H9 (cell line): ENCODE measurements at regions not wholly inside any gene's neighbourhood (a gene's known extent, or its start where the extent isn't known, plus 50 kb on each side); places are given as distances from the start of the nearest gene placed in this dataset.

Experiments used
- DNase-seq: peaks from one replicate; pipeline ENCODE4 v3.0.0-alpha.2; 2017
- H2AFZ ChIP-seq: one replicate; pipeline ENCODE4 v1.6.1; 2013; ENCODE audit warnings: mild to moderate bottlenecking, low read length, control low read depth, moderate library complexity
- H2AK5ac ChIP-seq: 2 replicates; pipeline ENCODE4 v1.6.1; 2013; ENCODE audit warnings: low read length, control low read depth, mixed read lengths; ENCODE audit not compliant: insufficient read length
- H2BK120ac ChIP-seq: one replicate; pipeline ENCODE4 v1.6.1; 2013; ENCODE audit warnings: low read depth, mild to moderate bottlenecking, low read length, control low read depth, inconsistent platforms; ENCODE audit not compliant: poor library complexity, severe bottlenecking
- H2BK12ac ChIP-seq: 2 replicates; pipeline ENCODE4 v1.6.1; 2013; ENCODE audit warnings: low read length, control low read depth, mixed read lengths, low read depth; ENCODE audit not compliant: insufficient read length
- H2BK15ac ChIP-seq: 2 replicates; pipeline ENCODE4 v1.6.1; 2013; ENCODE audit warnings: low read depth, low read length, control low read depth
- H2BK20ac ChIP-seq: one replicate; pipeline ENCODE4 v1.6.1; 2013; ENCODE audit warnings: low read depth, mild to moderate bottlenecking, low read length, control low read depth, inconsistent platforms; ENCODE audit not compliant: poor library complexity, severe bottlenecking
- H2BK5ac ChIP-seq: 2 replicates; pipeline ENCODE4 v1.6.1; 2013; ENCODE audit warnings: low read length, control low read depth, mixed read lengths; ENCODE audit not compliant: insufficient read length
- H3K14ac ChIP-seq: 2 replicates; pipeline ENCODE4 v1.6.1; 2013; ENCODE audit warnings: low read length, control low read depth; ENCODE audit not compliant: insufficient read depth
- H3K18ac ChIP-seq: 2 replicates; pipeline ENCODE4 v1.6.1; 2013; ENCODE audit warnings: low read depth, mild to moderate bottlenecking, mixed read lengths, low read length, control low read depth; ENCODE audit not compliant: insufficient read length
- H3K23ac ChIP-seq: 2 replicates; pipeline ENCODE4 v1.6.1; 2013; ENCODE audit warnings: low read length, control low read depth, mixed read lengths, low read depth; ENCODE audit not compliant: insufficient read length
- H3K23me2 ChIP-seq: 2 replicates; pipeline ENCODE4 v1.6.1; 2013; ENCODE audit warnings: low read depth, mild to moderate bottlenecking, mixed read lengths, low read length, control low read depth; ENCODE audit not compliant: insufficient read length, poor library complexity, severe bottlenecking
- H3K27ac ChIP-seq: 2 replicates; pipeline ENCODE4 v1.5.1; 2013; ENCODE audit warnings: low read length, control low read depth, mixed read lengths, low read depth; ENCODE audit not compliant: insufficient read length
- H3K27me3 ChIP-seq: 2 replicates; pipeline ENCODE4 v1.6.1; 2013; ENCODE audit warnings: low read length, control low read depth, inconsistent platforms; ENCODE audit not compliant: insufficient read depth
- H3K4ac ChIP-seq: 2 replicates; pipeline ENCODE4 v1.6.1; 2013; ENCODE audit warnings: low read depth, mild to moderate bottlenecking, control low read depth, inconsistent platforms, low read length, moderate library complexity
- H3K4me1 ChIP-seq: 2 replicates; pipeline ENCODE4 v1.6.1; 2013; ENCODE audit warnings: low read length, control low read depth, inconsistent platforms; ENCODE audit not compliant: insufficient read depth
- H3K4me2 ChIP-seq: 2 replicates; pipeline ENCODE4 v1.6.1; 2013; ENCODE audit warnings: low read length, control low read depth, mixed read lengths; ENCODE audit not compliant: insufficient read length, insufficient read depth
- H3K56ac ChIP-seq: 2 replicates; pipeline ENCODE4 v1.6.1; 2013; ENCODE audit warnings: low read depth, mild to moderate bottlenecking, mixed read lengths, low read length, control low read depth; ENCODE audit not compliant: insufficient read length
- H3K79me1 ChIP-seq: 2 replicates; pipeline ENCODE4 v1.6.1; 2013; ENCODE audit warnings: low read depth, mild to moderate bottlenecking, moderate library complexity, low read length, control low read depth, inconsistent platforms; ENCODE audit not compliant: insufficient read depth, poor library complexity, severe bottlenecking
- H3K79me2 ChIP-seq: 2 replicates; pipeline ENCODE4 v1.6.1; 2013; ENCODE audit warnings: low read length, control low read depth, inconsistent platforms; ENCODE audit not compliant: insufficient read depth
- H3K9ac ChIP-seq: 2 replicates; pipeline ENCODE4 v1.6.1; 2013; ENCODE audit warnings: low read length, control low read depth, mixed read lengths; ENCODE audit not compliant: insufficient read length; ENCODE audit errors: extremely low read depth
- H3K9me3 ChIP-seq: one replicate; pipeline ENCODE4 v1.6.1; 2013; ENCODE audit warnings: low read depth, low read length, inconsistent platforms; ENCODE audit not compliant: control insufficient read depth
- H3T11ph ChIP-seq: one replicate; pipeline ENCODE4 v1.6.1; 2013; ENCODE audit warnings: mild to moderate bottlenecking, low read length, control low read depth, inconsistent platforms
- H4K20me1 ChIP-seq: one replicate; pipeline ENCODE4 v1.6.1; 2013; ENCODE audit not compliant: control insufficient read depth, insufficient read length, insufficient read depth
- H4K5ac ChIP-seq: 2 replicates; pipeline ENCODE4 v1.6.1; 2013; ENCODE audit warnings: low read depth, mild to moderate bottlenecking, mixed read lengths, low read length, control low read depth; ENCODE audit not compliant: insufficient read length
- H4K8ac ChIP-seq: replicated peaks from 2 replicates; pipeline ENCODE4 v1.6.1; 2013; ENCODE audit warnings: low read length, control low read depth, mixed read lengths, low read depth; ENCODE audit not compliant: insufficient read length
- H4K91ac ChIP-seq: 2 replicates; pipeline ENCODE4 v1.6.1; 2013; ENCODE audit warnings: low read depth, mild to moderate bottlenecking, moderate library complexity, mixed read lengths, low read length, control low read depth; ENCODE audit not compliant: insufficient read length
- H3K27ac Mint-ChIP-seq, 3 experiments: 2 replicates in 2 of 3; 3 replicates in 1 of 3; pipeline ENCODE4 v1.8.0; 2020 to 2021; ENCODE audit warnings: mixed read lengths in 3 of 3, mild to moderate bottlenecking in 1 of 3, moderate library complexity in 1 of 3
- H3K27me3 Mint-ChIP-seq: 2 replicates; pipeline ENCODE4 v1.8.0; 2021; ENCODE audit warnings: low read depth, mild to moderate bottlenecking, moderate library complexity, mixed read lengths
- H3K36me3 Mint-ChIP-seq, 3 experiments: 2 replicates in 2 of 3; 3 replicates in 1 of 3; pipeline ENCODE4 v1.8.0; 2020 to 2021; ENCODE audit warnings: low read depth in 3 of 3, mixed read lengths in 3 of 3; ENCODE audit not compliant: insufficient read depth in 1 of 3
- H3K4me1 Mint-ChIP-seq, 2 experiments: 2 replicates each; pipeline ENCODE4 v1.8.0; 2020; ENCODE audit warnings: mixed read lengths in 2 of 2
- H3K4me3 Mint-ChIP-seq, 2 experiments: 2 replicates in 1 of 2; 3 replicates in 1 of 2; pipeline ENCODE4 v1.8.0; 2020 to 2021; ENCODE audit warnings: mild to moderate bottlenecking in 2 of 2, mixed read lengths in 2 of 2, moderate library complexity in 1 of 2
- H3K9me3 Mint-ChIP-seq, 2 experiments: 2 replicates in 1 of 2; 3 replicates in 1 of 2; pipeline ENCODE4 v1.8.0; 2020; ENCODE audit warnings: mild to moderate bottlenecking in 2 of 2, mixed read lengths in 2 of 2, moderate library complexity in 1 of 2
- CTCF ChIP-seq: fragments of 200-600 bp; sonication (generic); conservative IDR thresholded peaks from 3 replicates; pipeline ENCODE4 v1.8.0; 2021; ENCODE audit warnings: antibody characterized with exemption, mild to moderate bottlenecking
- WGBS: extraction: QIAGEN DNeasy Blood & Tissue Kit; methylation state at CpG from one replicate; pipeline ENCODE4 v1.1.7; 2013; ENCODE audit warnings: missing lambda C conversion rate, low lambda C conversion rate, mixed read lengths; ENCODE audit not compliant: insufficient read length; ENCODE audit errors: extremely low coverage; 5-methylcytosine and 5-hydroxymethylcytosine counted together

DNA sequence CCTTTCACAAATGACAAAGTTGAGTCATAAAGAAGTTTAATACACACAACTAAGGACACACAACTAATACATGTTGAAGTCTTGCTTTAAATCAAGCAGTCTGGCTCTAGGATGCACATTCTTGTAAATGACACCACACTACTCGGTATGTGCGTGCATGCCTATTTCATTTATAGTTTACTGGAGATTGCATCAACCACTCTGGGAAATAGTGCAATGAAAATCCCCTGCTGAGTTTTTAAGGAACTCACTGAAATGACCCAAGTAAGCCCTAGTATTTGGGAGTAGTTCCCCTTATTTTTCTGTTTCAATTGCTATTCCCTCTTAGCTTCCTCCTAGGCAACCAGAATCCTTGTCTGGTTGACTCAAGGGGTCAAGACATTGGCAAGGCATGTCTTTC is 160.2 kb upstream of the LARGE1 start:
- no peak for TF ChIP-seq CTCF
- no peaks in the 10 kb centered on the region for H3K79me2 ChIP-seq
- no peak overlapping the region for H2BK20ac ChIP-seq
- H3K56ac ChIP-seq: no peak overlapping the region
- no peak overlapping the region for H4K5ac ChIP-seq
- H3K18ac ChIP-seq: no peak overlapping the region
- H3K14ac ChIP-seq: no peak overlapping the region
- no peak overlapping the region for H4K91ac ChIP-seq
- no peak overlapping the region for H3K4ac ChIP-seq
- peaks cover 14% of the 10 kb centered on the region for H3K27me3 Mint-ChIP-seq
- no peak overlapping the region for H3K4me2 ChIP-seq
- no peaks in the 10 kb centered on the region for H3K23me2 ChIP-seq
- WGBS: no CpG with 5 or more reads among the region's 2 CpGs
- H4K8ac ChIP-seq: no peak overlapping the region
- no peaks in the 10 kb centered on the region for H3K4me1 ChIP-seq
- H3T11ph ChIP-seq: no peak overlapping the region
- H3K79me1 ChIP-seq: no peaks in the 10 kb centered on the region
- H3K27ac Mint-ChIP-seq: no peak overlapping the region
- no peak overlapping the region for H3K27ac ChIP-seq
- no peak overlapping the region for H3K23ac ChIP-seq
- no peaks in the 10 kb centered on the region for H4K20me1 ChIP-seq
- H3K9me3 ChIP-seq: no peaks in the 10 kb centered on the region
- H2BK15ac ChIP-seq: no peak overlapping the region
- no peak overlapping the region for H2BK120ac ChIP-seq
- H3K9ac ChIP-seq: no peak overlapping the region
- no peak overlapping the region for H2AK5ac ChIP-seq
- H2BK12ac ChIP-seq: no peak overlapping the region
- no peak overlapping the region for H3K4me3 Mint-ChIP-seq
- H3K9me3 Mint-ChIP-seq: no peaks in the 10 kb centered on the region
- H3K27me3 ChIP-seq: no peaks in the 10 kb centered on the region
- H2AFZ ChIP-seq: no peak overlapping the region
- no peak for DNase-seq
- H3K36me3 Mint-ChIP-seq: no peaks in the 10 kb centered on the region
- no peak overlapping the region for H2BK5ac ChIP-seq
- H3K4me1 Mint-ChIP-seq: no peaks in the 10 kb centered on the region
